ENCODE measurements at regions not wholly inside any gene's neighbourhood (a gene's known extent, or its start where the extent isn't known, plus 50 kb on each side); places are given as distances from the start of the nearest gene placed in this dataset.

- TF ChIP-seq ZFP62 (CRISPR knock-in tag; IDR thresholded peaks at IDR 0.05) (no peak), ZXDC (CRISPR knock-in tag; IDR thresholded peaks at IDR 0.05) (no peak), KAT7 (CRISPR knock-in tag; IDR thresholded peaks at IDR 0.05; ENCODE audit: borderline replicate concordance) (no peak), CTCF (CRISPR knock-in tag; IDR thresholded peaks at IDR 0.05) (no peak), EZH2 (conservative IDR thresholded peaks at IDR 0.05; ENCODE audit: low read depth, low read length) (no peak), SP5 (CRISPR knock-in tag; IDR thresholded peaks at IDR 0.05; ENCODE audit: borderline replicate concordance, low read depth) (no peak), NFE2L1 (CRISPR knock-in tag; IDR thresholded peaks at IDR 0.05; ENCODE audit: borderline replicate concordance) (no peak), ZNF431 (CRISPR knock-in tag; IDR thresholded peaks at IDR 0.05; ENCODE audit: borderline replicate concordance, low read depth) (no peak), ZFP36L2 (CRISPR knock-in tag; IDR thresholded peaks at IDR 0.05) (no peak), ELK4 (CRISPR knock-in tag; IDR thresholded peaks at IDR 0.05; ENCODE audit: borderline replicate concordance) (no peak)
Observed at GRCh38 chr3:132255041-132255745, 62.0 kb upstream of the ACP3 start.

Data from HepG2 (cell line).